HEK293 (cell line): ENCODE measurements at regions not wholly inside any gene's neighbourhood (a gene's known extent, or its start where the extent isn't known, plus 50 kb on each side); places are given as distances from the start of the nearest gene placed in this dataset.

ENCODE experiments used
- KLF10 ChIP-seq: fragments of 450-650 bp; IDR thresholded peaks from 2 replicates; pipeline ENCODE4 v1.5.1; 2018; ENCODE audit warnings: missing biosample characterization, mild to moderate bottlenecking, missing genetic modification characterization
- ZNF501 ChIP-seq: fragments of 450-650 bp; formaldehyde crosslinking; IDR thresholded peaks from 2 replicates; pipeline ENCODE4 v1.5.1; 2016; ENCODE audit warnings: missing biosample characterization, missing genetic modification characterization
- TF ChIP-seq, protein P1 (sequence below): fragments of 450-650 bp; formaldehyde crosslinking; IDR thresholded peaks from 2 replicates; pipeline ENCODE4 v1.5.1; 2016; ENCODE audit warnings: missing biosample characterization, missing genetic modification characterization

DNA sequence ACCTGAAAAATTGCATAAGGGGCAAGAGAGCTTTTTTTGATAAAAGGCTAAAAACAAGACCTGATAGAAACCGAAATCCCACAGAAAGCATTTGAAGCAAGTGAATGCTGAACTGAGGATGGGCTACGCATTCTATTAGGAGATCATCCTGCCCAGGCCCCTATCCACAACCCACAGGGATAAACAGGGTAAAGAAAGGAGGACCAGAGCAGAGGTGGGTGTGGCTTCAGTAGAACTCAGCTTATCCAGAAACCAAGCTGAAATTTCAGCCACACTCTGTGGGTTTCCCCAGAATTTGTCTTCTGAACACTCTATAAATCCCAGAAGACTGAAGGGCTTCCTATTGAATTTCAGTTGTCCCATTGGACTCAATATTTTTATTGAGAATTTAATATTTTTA is 195.1 kb downstream of the ETS1 start:
- TF ChIP-seq ZNF501 (no peak), KLF10 (tag by site-specific recombination) (no peak)
- TF ChIP-seq, protein P1, sequence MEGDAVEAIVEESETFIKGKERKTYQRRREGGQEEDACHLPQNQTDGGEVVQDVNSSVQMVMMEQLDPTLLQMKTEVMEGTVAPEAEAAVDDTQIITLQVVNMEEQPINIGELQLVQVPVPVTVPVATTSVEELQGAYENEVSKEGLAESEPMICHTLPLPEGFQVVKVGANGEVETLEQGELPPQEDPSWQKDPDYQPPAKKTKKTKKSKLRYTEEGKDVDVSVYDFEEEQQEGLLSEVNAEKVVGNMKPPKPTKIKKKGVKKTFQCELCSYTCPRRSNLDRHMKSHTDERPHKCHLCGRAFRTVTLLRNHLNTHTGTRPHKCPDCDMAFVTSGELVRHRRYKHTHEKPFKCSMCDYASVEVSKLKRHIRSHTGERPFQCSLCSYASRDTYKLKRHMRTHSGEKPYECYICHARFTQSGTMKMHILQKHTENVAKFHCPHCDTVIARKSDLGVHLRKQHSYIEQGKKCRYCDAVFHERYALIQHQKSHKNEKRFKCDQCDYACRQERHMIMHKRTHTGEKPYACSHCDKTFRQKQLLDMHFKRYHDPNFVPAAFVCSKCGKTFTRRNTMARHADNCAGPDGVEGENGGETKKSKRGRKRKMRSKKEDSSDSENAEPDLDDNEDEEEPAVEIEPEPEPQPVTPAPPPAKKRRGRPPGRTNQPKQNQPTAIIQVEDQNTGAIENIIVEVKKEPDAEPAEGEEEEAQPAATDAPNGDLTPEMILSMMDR: no peak
